ENCODE measurements at regions not wholly inside any gene's neighbourhood (a gene's known extent, or its start where the extent isn't known, plus 50 kb on each side); places are given as distances from the start of the nearest gene placed in this dataset.
"Not testable (repeated sequence)": the region's sequence is repeated elsewhere in the genome, so short reads cannot be mapped to it uniquely, and the experiment has no call there.

DNA sequence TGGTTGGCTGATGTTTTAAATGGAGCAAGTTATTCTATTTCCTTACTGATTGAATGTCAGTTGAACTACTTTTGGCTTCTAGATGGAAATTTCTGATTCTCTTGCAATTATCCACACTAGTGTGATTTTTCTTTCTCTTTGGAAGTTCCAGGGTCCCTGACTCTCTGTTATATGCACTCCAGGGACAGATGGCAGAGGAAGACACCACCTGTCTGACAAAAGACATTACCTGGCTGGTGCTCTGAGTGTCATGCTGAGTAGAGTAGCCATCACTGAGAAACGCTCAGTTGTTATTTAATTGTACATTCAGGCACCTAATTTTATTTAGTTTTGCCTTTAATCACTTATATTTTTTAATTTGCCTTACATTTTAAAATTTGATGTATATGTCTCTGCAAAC lies 105.4 kb upstream of the TLL1 start:
- DNase-seq (ENCODE audit: low read depth in 2 of 2), result no peak

DNA sequence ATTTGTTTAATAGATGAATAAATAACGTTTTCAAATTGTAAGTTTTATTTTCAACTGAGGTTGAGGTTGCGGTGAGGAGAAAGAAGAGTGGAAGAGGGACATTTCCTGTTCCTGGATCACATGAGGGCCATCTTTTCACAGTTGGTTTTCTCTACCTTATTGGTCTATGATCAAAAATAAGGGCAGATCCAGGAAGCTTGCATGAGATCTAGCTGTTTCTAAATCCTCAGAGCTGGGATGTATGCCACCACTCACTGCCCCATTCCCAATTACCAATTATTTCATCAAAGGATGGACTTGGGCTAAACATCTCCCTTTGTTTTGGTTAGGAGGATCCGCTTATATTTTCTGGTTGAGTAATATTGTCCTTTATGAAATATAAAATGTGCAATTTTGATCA lies 104.8 kb upstream of the TLL1 start:
- DNase-seq (ENCODE audit: low read depth in 2 of 2), result no peak

DNA sequence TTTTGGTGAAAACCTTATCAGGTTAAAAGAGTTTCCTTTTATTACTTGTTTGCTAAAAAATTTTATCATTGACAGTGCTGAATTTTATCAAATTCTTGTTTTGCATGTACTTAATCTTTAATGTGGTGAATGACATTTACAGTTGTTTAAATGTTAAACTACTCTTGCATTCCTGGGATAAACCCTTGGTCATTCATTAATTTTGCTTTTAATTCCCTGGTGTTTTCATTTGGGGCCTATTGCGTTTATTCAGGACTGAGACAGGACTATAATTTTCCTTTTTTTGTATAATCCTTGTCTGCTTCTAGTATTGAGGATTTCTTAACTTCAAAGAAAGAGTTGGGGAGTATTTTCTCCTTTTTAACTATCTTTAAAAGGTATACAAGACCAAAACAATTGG lies 98.7 kb upstream of the TLL1 start:
- no peak for DNase-seq (ENCODE audit: low read depth in 2 of 2)

DNA sequence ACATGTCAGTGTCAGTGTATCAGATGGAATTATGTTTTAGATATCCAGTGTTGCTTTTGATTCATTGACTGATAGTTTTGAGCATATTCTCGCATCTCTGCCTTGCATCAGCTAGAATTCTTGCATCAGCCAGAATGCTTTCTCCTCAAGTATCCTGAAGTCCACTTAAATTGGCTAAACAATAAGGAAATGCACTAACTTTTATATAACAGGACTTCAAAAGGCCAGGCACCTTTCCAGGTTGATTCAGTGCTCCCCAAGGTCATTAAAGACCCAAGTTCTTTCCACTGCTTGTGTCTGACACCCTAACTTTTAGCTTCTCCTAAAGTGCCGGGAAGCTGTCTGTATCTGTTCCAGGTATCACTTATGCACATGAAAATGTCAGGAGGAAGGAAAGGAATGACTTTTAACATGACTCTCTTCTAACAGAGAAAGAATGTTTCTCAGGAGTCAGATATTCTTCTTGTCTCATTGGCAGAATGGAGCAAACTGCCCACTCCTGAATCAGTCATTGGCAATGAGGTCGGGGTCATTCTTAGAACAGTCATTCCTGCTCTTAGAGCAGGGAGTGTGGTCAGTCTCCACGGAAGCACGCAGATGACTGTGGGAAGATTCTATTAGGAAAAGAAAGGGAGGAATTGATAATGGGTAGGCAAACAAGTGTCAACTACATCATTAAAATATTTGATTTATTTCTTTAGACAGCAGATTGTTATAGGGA lies 92.9 kb upstream of the TLL1 start:
- no peak for DNase-seq (ENCODE audit: low read depth in 2 of 2)

DNA sequence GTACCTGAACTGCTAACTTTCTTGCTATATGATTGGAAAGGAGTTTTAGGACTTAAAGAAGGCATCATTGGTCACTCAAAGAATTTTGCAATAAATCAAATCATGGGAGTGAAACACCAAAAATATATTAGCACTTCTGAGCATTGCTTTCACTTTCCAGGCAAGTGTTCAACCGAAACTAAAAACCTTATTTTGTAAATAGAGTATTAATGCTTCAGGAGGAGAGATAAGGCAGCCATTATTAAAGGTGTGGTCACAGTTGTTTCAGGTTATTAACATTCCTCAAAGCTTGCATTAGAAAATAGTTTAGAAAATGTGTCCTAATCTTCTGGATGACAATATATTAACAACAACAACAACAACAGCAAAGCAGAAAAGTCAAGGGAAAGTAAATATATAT lies 92.3 kb upstream of the TLL1 start:
- DNase-seq (ENCODE audit: low read depth in 2 of 2), result no peak

DNA sequence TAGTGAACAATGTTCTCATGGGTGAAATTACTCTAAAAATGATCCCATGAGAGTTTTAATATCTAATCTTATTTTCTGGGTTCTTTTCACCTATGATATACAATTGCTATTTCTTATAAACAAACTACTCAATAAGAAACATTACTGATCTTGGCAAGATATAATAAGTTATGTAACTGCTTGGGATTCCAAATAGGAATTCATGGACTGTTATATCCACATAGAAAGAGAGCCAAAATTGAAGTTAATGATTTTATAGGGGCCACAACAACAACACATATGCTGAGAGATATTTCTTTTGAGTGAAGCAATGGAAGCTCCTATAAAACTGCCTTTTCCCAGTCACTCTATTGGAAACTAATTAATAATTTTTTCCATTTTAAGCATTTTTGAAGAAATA lies 90.4 kb upstream of the TLL1 start:
- DNase-seq (ENCODE audit: low read depth in 2 of 2), result no peak

DNA sequence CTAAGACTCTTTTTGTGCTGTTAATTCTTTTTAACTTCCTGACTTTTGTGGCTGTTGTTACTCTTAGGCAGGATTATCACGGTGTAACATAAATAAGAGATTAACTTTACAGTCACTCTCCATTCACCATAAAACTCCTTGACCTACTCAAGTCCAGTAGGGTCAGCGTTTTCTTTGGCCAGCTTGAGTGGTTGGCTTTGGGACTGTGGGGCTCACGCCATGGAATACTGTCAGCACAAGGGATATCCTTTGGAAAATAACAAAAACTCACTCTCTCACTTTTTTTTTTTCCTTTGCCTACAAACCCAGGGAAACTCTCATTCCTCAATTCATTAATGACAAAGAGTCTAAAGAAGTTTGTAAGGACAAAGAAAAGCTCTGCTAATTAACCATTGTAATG lies 89.4 kb upstream of the TLL1 start:
- DNase-seq (ENCODE audit: low read depth in 2 of 2), result no peak

DNA sequence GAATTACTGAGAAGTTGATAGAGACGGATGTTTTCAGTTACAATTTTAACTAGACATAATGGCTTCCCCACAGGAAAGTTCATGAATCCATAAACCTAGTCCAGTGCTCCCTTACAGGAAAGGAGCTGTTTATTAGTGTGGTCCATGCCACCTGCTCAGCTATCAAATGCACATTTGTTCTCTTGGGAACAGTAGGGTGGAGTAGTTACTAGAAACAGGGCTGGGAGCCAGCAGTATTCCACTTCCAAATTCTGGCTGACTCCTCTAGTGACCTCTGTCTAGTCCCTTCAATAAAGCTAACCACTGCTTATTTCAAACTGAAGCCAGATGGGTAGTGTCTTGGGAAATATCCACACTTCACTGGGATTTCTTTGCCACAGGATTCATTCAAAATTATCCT lies 88.4 kb upstream of the TLL1 start:
- DNase-seq (ENCODE audit: low read depth in 2 of 2), result no peak

DNA sequence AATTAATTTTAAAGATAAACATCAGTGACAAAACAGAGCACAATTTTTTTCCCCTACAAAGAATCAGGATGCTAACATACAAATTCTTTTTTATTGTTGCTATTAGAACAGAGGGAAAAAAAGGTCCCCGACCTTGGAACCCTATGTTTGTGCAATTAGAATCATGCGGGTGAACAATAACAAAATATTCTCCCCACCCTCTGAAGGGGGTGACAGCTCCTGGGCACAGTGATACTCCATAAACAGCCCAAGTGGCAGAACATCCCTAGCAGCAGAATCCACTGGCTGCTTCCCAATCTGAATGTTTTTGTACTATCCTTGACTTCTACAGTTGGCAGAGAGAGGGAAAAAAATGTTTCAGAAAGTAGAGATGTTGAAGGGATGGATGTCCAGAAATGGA lies 87.7 kb upstream of the TLL1 start:
- DNase-seq (ENCODE audit: low read depth in 2 of 2), result no peak

DNA sequence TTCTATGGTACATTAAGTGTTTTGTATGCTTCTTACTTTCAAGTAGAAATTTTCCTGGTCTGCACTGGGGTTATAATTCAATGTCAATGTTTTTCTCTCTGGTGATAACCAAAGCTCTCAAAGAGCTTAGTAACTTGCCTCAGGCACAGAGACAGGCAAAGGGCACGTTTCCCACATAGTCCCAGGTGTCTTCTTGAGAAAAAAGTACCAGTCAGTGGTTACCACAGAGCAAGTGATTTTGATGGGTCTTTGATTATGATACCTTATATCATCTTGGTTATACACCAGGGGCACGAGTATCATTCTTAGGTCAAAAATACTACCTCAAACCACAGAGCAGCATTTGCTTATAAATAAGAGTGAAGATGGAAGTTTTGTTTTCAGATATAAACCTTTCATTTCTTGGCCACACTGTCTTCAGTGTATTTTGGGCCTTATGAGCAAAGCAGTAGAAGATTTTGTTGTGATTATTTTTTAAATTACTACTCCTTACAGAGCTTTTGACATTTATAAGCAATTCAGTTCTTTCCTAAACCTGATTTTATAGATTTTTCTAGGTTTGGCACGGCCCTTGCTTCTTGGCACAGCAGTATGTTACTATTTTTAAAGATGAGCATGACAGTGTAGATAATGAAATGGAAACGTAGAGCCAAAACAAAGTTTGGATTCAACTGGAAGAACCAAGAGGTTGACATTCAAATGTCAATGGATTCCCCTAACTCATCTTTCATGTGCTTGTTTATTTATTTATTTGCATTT lies 85.3 kb upstream of the TLL1 start:
- no peak for DNase-seq (ENCODE audit: low read depth in 2 of 2)

DNA sequence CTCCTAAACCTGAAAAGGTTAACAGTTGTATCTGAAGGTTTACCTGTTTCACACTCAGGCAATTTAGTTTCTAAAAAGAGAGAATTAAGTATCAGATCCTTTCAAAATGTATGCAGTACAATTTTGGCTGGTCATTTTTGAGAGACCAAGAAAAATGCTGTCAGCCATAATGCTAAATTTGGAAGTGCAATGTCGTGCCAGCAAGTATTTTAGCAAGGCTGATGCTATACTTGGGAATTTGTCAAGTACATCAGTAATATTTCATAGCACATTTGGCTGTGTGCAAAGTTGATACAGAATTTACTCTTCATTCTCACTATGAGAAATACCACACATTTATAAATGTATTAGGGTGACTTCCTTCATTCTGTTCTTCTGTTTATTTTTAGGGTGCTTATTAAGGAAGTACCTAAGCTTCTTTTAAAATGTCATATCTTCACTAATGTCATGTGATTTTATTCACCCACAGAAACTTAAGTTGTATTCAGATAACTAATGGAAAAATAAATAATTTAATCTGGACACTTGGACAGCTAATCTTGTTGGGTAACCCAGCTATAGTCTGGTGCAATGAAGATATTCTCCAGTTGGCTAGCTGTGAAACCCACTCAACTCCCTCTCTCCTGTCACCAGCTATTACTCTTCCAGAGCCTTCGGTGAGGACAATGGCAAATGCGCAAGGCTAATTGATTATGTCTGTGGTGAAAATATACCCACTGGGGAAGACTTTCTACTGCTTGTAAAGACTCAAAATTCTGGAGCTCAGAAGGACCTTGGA lies 84.2 kb upstream of the TLL1 start:
- DNase-seq (ENCODE audit: low read depth in 2 of 2), result no peak

DNA sequence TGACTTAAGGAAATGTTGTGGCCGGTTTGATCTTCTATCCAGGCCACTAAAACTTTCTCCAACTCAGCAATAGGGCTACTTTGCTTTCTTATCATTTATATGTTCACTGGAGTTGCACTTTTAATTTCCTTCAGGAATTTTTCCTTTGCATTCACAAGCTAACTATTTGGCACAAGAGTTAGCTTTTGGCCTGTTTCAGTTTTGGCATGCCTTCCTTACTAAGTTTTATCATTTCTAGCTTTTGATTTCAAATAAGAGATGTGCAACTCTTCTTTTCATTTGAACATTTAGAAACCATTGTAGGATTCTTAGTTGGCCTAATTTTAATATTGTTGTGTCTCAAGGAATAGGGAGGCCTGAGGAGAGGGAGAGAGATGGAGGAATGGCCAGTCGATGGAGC lies 79.8 kb upstream of the TLL1 start:
- no peak for DNase-seq (ENCODE audit: low read depth in 2 of 2)

DNA sequence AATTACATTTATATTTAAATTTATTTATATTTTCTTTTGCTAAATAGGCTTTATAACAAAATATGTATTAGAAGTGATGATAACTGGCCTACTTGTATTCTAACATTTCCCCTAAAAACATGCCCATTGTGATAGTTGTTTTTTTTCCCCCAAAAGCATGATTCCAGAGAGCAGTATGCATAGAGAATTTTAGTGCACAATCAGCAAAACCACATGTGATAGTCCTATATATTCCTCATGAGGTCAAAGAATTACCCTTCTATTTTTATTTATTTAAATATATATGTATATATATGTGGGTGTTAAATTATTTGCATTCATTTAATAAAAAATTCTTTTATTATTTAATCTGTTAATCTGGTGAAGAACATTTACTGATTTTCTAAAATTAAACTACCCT lies 78.2 kb upstream of the TLL1 start:
- no peak for DNase-seq (ENCODE audit: low read depth in 2 of 2)

DNA sequence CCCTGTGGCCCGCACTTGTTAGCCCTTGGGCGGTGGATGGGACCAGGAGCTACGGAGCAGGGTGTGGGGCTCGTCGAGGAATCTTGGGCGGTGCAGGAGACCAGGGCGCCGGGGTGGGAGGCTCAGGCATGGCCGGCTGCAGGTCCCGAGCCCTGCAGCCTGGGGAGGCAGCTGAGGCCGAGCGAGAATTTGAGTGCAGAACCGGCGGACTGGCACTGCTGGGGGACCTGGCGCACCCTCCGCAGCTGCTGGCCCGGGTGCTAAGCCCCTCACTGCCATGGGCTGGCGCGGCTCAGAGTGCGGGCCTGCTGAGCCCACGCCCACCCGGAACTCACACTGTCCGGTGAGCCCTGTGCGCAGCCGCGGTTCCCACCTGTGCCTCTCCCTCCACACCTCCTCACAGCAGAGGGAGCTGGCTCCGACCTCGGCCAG lies 73.6 kb upstream of the TLL1 start:
- no peak for DNase-seq (ENCODE audit: low read depth in 2 of 2)

DNA sequence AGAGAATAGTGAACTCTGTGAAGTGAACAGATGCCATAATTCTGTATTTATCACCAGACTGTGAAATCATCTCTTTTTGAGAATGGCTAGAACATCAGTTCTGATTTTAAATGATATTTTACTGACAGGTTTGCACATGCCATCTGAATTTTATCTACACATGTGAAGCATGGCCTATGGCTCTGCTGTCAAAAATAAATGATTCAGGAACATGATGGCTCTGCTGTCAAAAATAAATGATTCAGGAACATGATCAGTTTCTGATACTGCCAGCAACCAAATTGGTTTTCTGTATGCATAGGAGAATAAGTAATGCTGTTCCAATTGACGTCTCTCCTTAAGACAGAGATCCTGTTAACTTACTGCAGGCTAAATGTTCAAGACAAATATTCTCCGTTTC lies 70.6 kb upstream of the TLL1 start:
- DNase-seq (ENCODE audit: low read depth in 2 of 2), result no peak

DNA sequence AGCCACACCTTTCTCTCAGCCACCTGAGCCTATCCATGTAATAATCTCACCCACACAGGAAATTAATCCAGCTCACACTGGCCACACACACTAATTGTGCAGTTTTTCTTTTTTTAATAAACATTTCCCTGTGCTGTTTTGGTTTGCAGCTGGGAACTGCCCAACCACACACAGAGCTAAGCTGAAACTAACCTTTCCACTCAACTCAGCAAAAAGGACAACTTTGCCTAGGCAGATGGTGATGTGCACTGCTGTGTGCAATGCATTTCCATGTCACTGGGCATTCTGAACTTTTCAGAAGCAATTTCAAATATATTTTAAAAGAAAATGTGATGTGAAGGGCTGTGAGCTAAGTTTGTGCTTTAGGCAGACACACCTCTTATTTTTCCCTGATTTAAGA lies 70.0 kb upstream of the TLL1 start:
- no peak for DNase-seq (ENCODE audit: low read depth in 2 of 2)

DNA sequence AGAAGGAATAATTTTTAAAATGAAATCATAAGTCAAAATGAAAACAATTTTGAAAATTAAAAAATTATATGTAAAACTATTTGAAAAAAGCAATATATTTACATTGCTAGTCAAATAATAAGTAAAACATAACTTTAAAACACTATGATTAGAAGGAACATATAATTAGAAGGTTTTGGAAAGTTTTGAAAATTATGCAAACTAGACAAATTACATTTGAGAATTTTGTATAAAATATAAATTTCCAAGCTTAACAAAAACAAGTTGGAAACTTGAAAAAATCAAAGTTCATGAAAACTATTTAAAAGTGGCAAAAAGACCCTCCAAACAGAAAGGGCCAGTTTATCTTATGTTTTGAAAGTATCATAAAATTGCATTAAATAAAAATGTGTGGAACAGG lies 67.6 kb upstream of the TLL1 start:
- no peak for DNase-seq (ENCODE audit: low read depth in 2 of 2)

DNA sequence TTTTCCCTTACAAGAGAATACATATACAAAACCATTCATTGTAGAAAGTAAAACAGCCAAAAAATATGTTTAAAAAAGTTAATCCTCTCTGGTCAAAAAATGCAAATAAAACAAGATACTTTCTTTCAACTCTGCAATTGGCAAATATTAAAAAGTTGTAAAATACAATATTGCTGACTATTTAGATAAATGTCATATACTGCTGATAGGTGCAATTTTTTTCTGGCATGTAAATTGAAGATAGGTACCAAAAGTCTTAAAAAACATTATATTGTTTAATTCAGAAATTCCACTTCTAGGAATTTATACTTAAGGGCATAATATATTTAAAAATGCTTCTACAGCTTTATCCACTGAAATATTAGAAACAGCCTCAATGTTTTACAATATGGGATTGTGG lies 66.4 kb upstream of the TLL1 start:
- DNase-seq (ENCODE audit: low read depth in 2 of 2), result no peak

DNA sequence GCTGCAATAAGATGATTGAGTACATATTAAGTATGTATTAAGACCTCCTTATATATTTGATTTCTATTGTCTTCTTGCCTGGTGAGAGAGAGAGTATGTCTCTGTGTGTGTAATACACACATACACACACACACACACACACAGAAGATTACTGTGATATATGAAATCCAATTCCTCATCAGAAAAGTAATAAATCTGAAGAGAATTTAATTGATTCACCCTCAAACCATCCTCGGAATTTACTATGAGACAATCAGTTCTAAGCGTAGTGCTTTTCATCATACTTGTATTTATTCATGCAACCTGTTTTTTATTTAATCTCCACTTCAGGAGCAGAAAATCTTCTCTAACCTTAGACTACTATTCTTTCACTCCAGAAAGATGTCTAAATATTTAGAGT lies 62.3 kb upstream of the TLL1 start:
- DNase-seq (ENCODE audit: low read depth in 2 of 2), result peak; percentile 35 to 49

DNA sequence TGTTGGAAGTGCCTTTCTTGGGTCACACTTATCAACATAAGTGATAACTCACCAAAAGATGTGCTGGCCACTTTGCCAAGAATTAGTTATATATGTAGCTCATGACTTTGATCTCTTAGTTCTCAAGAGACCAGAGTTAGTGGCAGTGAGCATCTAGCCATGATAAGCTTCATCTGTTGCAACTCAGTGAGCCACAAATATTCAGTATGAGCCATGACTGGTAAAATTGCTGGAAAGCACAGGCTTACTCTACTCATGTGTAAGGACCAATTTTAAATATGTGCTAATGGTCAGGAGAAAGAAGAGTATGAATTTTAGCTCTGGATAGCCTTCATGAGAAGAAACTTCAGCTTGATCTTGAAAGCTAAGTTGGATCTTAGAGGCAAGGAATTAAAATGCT lies 59.4 kb upstream of the TLL1 start:
- DNase-seq (ENCODE audit: low read depth in 2 of 2), result no peak

DNA sequence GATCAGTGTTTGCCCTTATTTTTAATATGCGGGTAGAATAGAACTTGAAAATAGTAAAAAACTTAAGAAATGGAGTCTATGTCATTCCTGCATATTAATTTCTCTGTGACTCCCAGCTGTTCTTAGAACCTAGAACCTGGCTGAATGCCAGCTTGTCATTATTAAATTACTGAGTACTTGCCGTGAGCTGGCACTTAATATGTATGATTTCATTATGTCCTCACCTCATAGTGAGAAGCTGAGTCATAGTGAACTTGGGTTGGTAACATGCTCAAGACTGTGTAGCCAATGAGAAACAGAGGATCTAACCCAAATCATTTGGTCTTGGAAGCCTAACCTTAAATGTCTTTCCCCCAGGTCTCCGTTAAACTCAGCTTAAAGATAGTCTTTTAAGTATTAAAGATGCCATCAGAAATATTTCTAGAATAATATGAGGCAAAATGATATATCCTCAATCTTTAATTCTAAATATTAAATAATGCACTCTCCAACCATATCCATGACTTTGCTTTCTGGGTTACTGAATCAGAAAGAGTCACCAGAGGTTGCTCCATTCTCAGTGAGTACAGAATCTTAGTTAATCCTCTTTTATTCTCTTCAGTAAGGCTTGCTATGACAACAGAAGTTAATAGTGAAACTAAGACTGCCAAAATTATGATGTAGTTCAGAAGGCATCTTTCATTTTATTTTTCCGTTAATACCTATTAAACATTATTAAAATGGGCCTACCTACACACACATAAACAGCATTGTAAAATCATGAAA lies 58.6 kb upstream of the TLL1 start:
- DNase-seq (ENCODE audit: low read depth in 2 of 2), result no peak

DNA sequence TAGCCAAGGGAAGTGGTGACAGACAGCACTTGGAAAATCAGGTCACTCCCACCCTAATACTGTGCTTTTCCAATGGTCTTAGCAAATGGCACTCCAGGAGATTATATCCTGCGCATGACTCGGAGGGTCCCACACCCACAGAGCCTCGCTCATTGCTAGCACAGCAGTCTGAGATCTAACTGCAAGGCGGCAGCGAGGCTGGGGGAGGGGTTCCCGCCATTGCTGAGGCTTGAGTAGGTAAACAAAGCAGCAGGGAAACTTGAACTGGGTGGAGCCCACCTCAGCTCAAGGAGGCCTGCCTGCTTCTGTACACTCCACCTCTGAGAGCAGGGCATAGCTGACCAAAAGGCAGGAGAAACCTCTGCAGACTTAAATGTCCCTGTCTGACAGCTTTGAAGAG lies 53.9 kb upstream of the TLL1 start:
- DNase-seq (ENCODE audit: low read depth in 2 of 2), result not testable (repeated sequence)
